GM19372 (cell line): ENCODE measurements at regions not wholly inside any gene's neighbourhood (a gene's known extent, or its start where the extent isn't known, plus 50 kb on each side); places are given as distances from the start of the nearest gene placed in this dataset.

Source experiments
- ATAC-seq: cut with Tn5 transposase; IDR thresholded peaks from one replicate; pipeline ENCODE4 v1.9.1; 2021; ENCODE audit warnings: mild to moderate bottlenecking, low read depth, moderate library complexity; ENCODE audit not compliant: unreplicated experiment

- ATAC-seq = no peak
Measured at GRCh38 chr2:136251197-136251884, 133.4 kb upstream of the CXCR4 start.

GRCh38 chr2:136250131-136250530 is 132.2 kb upstream of the CXCR4 start:
- ATAC-seq = no peak

- ATAC-seq = no peak
Measured at GRCh38 chr2:136248907-136249306, 131.0 kb upstream of the CXCR4 start.

GRCh38 chr2:136248242-136248641 is 130.3 kb upstream of the CXCR4 start:
- ATAC-seq = no peak

GRCh38 chr2:136247204-136247950 is 129.4 kb upstream of the CXCR4 start:
- no peak for ATAC-seq

- ATAC-seq = peak; percentile 72
Measured at GRCh38 chr2:136246086-136246669, 128.2 kb upstream of the CXCR4 start.

- no peak for ATAC-seq
Measured at GRCh38 chr2:136245211-136245610, 127.3 kb upstream of the CXCR4 start.

GRCh38 chr2:136244536-136244885 is 126.6 kb upstream of the CXCR4 start:
- ATAC-seq = no peak

GRCh38 chr2:136243638-136244535 is 125.9 kb upstream of the CXCR4 start:
- no peak for ATAC-seq

- no peak for ATAC-seq
Measured at GRCh38 chr2:136242687-136243277, 124.8 kb upstream of the CXCR4 start.

GRCh38 chr2:136242100-136242499 is 124.2 kb upstream of the CXCR4 start:
- no peak for ATAC-seq

- no peak for ATAC-seq
Measured at GRCh38 chr2:136239079-136239685, 121.2 kb upstream of the CXCR4 start.

GRCh38 chr2:136238286-136239078 is 120.5 kb upstream of the CXCR4 start:
- peak; percentile 85 for ATAC-seq

- no peak for ATAC-seq
Measured at GRCh38 chr2:136236019-136236418, 118.1 kb upstream of the CXCR4 start.

- no peak for ATAC-seq
Measured at GRCh38 chr2:136235546-136235945, 117.6 kb upstream of the CXCR4 start.

GRCh38 chr2:136234261-136234660 is 116.3 kb upstream of the CXCR4 start:
- no peak for ATAC-seq

GRCh38 chr2:136233298-136233697 is 115.3 kb upstream of the CXCR4 start:
- no peak for ATAC-seq

- ATAC-seq = no peak
Measured at GRCh38 chr2:136232456-136233172, 114.7 kb upstream of the CXCR4 start.

GRCh38 chr2:136230464-136230863 is 112.5 kb upstream of the CXCR4 start:
- no peak for ATAC-seq
